ENCODE measurements at regions not wholly inside any gene's neighbourhood (a gene's known extent, or its start where the extent isn't known, plus 50 kb on each side); places are given as distances from the start of the nearest gene placed in this dataset.

DNA sequence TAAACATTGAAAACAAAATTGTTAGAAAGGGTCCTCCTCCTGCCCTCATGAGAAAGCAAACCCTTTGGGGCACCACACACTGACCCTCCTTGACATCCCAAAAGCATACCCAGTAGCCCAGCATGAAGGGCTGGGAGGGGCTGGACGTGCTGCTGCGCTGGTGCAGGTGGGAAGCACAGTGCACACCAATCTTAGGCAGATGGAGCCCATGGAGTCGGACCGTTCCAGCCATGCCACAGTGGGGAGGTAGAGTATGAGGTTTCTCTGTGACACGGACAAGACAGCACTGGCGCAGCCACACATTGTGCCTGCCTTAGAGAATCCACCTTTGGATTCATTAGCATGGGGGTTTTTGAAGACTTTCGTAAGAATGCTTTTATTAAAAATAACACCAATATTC, 544.2 kb upstream of the FRG1 start:
- Histone ChIP-seq H4K20me1 (ENCODE audit: control insufficient read depth, extremely low read depth, insufficient read depth, low read length) (no peaks in the 10 kb centered on the region), H3K27ac (ENCODE audit: insufficient read depth, low read length) (no peak overlapping the region), H3K36me3 (ENCODE audit: control insufficient read depth, insufficient read depth, low read length) (no peaks in the 10 kb centered on the region), H3K9me3 (ENCODE audit: control insufficient read depth, insufficient read depth, low read depth, low read length) (no peaks in the 10 kb centered on the region), H3K4me3 (replicated peaks in 1 of 4; ENCODE audit: control extremely low read depth in 1 of 4, insufficient read depth in 1 of 4, low read depth in 3 of 4, low read length in 4 of 4) (no peak overlapping the region), H3K4me2 (ENCODE audit: extremely low read depth, insufficient read depth, low read length) (no peak overlapping the region), H3K79me2 (ENCODE audit: control insufficient read depth, insufficient read depth, low read length) (no peaks in the 10 kb centered on the region), H2AFZ (ENCODE audit: low read length) (no peak overlapping the region), H3K27me3 (ENCODE audit: control insufficient read depth, insufficient read depth, low read length) (no peaks in the 10 kb centered on the region), H3K4me1 (ENCODE audit: control insufficient read depth, extremely low read depth, insufficient read depth, low read length) (no peaks in the 10 kb centered on the region), H3K9ac (ENCODE audit: insufficient read depth, low read length) (no peak overlapping the region)
- TF ChIP-seq, protein P1, sequence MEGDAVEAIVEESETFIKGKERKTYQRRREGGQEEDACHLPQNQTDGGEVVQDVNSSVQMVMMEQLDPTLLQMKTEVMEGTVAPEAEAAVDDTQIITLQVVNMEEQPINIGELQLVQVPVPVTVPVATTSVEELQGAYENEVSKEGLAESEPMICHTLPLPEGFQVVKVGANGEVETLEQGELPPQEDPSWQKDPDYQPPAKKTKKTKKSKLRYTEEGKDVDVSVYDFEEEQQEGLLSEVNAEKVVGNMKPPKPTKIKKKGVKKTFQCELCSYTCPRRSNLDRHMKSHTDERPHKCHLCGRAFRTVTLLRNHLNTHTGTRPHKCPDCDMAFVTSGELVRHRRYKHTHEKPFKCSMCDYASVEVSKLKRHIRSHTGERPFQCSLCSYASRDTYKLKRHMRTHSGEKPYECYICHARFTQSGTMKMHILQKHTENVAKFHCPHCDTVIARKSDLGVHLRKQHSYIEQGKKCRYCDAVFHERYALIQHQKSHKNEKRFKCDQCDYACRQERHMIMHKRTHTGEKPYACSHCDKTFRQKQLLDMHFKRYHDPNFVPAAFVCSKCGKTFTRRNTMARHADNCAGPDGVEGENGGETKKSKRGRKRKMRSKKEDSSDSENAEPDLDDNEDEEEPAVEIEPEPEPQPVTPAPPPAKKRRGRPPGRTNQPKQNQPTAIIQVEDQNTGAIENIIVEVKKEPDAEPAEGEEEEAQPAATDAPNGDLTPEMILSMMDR (conservative IDR thresholded peaks at IDR 0.05 in 1 of 2, IDR thresholded peaks at IDR 0.05 in 1 of 2; ENCODE audit: low read depth in 1 of 2, low read length in 2 of 2) = no peak
- no peak for TF ChIP-seq EZH2 (IDR thresholded peaks at IDR 0.05; ENCODE audit: low read length, missing control alignments)
- no peak for DNase-seq (ENCODE audit: low read depth in 2 of 2)

- H3K4me3 ChIP-seq (replicated peaks in 1 of 4; ENCODE audit: control extremely low read depth in 1 of 4, insufficient read depth in 1 of 4, low read depth in 3 of 4, low read length in 4 of 4) = no peak overlapping the region
- no peaks in the 10 kb centered on the region for H3K79me2 ChIP-seq (ENCODE audit: control insufficient read depth, insufficient read depth, low read length)
- H3K9me3 ChIP-seq (ENCODE audit: control insufficient read depth, insufficient read depth, low read depth, low read length) = no peaks in the 10 kb centered on the region
- no peak overlapping the region for H3K27ac ChIP-seq (ENCODE audit: insufficient read depth, low read length)
- no peaks in the 10 kb centered on the region for H4K20me1 ChIP-seq (ENCODE audit: control insufficient read depth, extremely low read depth, insufficient read depth, low read length)
- H3K4me1 ChIP-seq (ENCODE audit: control insufficient read depth, extremely low read depth, insufficient read depth, low read length) = no peaks in the 10 kb centered on the region
- no peaks in the 10 kb centered on the region for H3K36me3 ChIP-seq (ENCODE audit: control insufficient read depth, insufficient read depth, low read length)
- no peak for TF ChIP-seq EZH2 (IDR thresholded peaks at IDR 0.05; ENCODE audit: low read length, missing control alignments)
- TF ChIP-seq, protein P1 (conservative IDR thresholded peaks at IDR 0.05 in 1 of 2, IDR thresholded peaks at IDR 0.05 in 1 of 2; ENCODE audit: low read depth in 1 of 2, low read length in 2 of 2) = no peak
- H3K9ac ChIP-seq (ENCODE audit: insufficient read depth, low read length) = no peak overlapping the region
- no peak for DNase-seq (ENCODE audit: low read depth in 2 of 2)
- H3K4me2 ChIP-seq (ENCODE audit: extremely low read depth, insufficient read depth, low read length) = no peak overlapping the region
- H3K27me3 ChIP-seq (ENCODE audit: control insufficient read depth, insufficient read depth, low read length) = no peaks in the 10 kb centered on the region
- H2AFZ ChIP-seq (ENCODE audit: low read length) = no peak overlapping the region
Measured at GRCh38 chr4:189404271-189404670, 536.4 kb upstream of the FRG1 start.

- H3K9me3 ChIP-seq (ENCODE audit: control insufficient read depth, insufficient read depth, low read depth, low read length) = no peaks in the 10 kb centered on the region
- no peak overlapping the region for H3K9ac ChIP-seq (ENCODE audit: insufficient read depth, low read length)
- no peaks in the 10 kb centered on the region for H3K36me3 ChIP-seq (ENCODE audit: control insufficient read depth, insufficient read depth, low read length)
- no peak overlapping the region for H3K27ac ChIP-seq (ENCODE audit: insufficient read depth, low read length)
- no peak overlapping the region for H3K4me3 ChIP-seq (replicated peaks in 1 of 4; ENCODE audit: control extremely low read depth in 1 of 4, insufficient read depth in 1 of 4, low read depth in 3 of 4, low read length in 4 of 4)
- no peaks in the 10 kb centered on the region for H3K27me3 ChIP-seq (ENCODE audit: control insufficient read depth, insufficient read depth, low read length)
- no peak overlapping the region for H3K4me2 ChIP-seq (ENCODE audit: extremely low read depth, insufficient read depth, low read length)
- no peak for DNase-seq (ENCODE audit: low read depth in 2 of 2)
- no peaks in the 10 kb centered on the region for H3K79me2 ChIP-seq (ENCODE audit: control insufficient read depth, insufficient read depth, low read length)
- H2AFZ ChIP-seq (ENCODE audit: low read length) = no peak overlapping the region
- H3K4me1 ChIP-seq (ENCODE audit: control insufficient read depth, extremely low read depth, insufficient read depth, low read length) = no peaks in the 10 kb centered on the region
- H4K20me1 ChIP-seq (ENCODE audit: control insufficient read depth, extremely low read depth, insufficient read depth, low read length) = no peaks in the 10 kb centered on the region
- TF ChIP-seq, protein P1 (conservative IDR thresholded peaks at IDR 0.05 in 1 of 2, IDR thresholded peaks at IDR 0.05 in 1 of 2; ENCODE audit: low read depth in 1 of 2, low read length in 2 of 2) = no peak
- TF ChIP-seq EZH2 (IDR thresholded peaks at IDR 0.05; ENCODE audit: low read length, missing control alignments) = no peak
Measured at GRCh38 chr4:189409158-189409557, 531.5 kb upstream of the FRG1 start.

All from fibroblast of lung (primary cell).